ENCODE measurements at regions not wholly inside any gene's neighbourhood (a gene's known extent, or its start where the extent isn't known, plus 50 kb on each side); places are given as distances from the start of the nearest gene placed in this dataset.

GRCh38 chr10:120788771-120789170, 62.4 kb upstream of the WDR11 start:
- no peak for FAIRE-seq
- H3K36me3 ChIP-seq (ENCODE audit: control insufficient read depth in 2 of 3, insufficient read depth in 3 of 3, low read length in 3 of 3): no peaks in the 10 kb centered on the region
- DNase-seq: no peak
- no peak overlapping the region for H3K4me3 ChIP-seq (ENCODE audit: low read length in 3 of 3)
- no peak overlapping the region for H3K9ac ChIP-seq (ENCODE audit: low read length in 3 of 3)
- intact Hi-C loops (cut with DNase I): no loop called here
- H3K9me3 ChIP-seq (ENCODE audit: control insufficient read depth in 2 of 3, insufficient read depth in 1 of 3, low read length in 3 of 3): no peaks in the 10 kb centered on the region
- TF ChIP-seq CTCF (IDR thresholded peaks at IDR 0.05; ENCODE audit: borderline replicate concordance, extremely low read depth, insufficient read depth): no peak
- H3K27ac ChIP-seq (ENCODE audit: low read depth in 2 of 2, low read length in 2 of 2): no peak overlapping the region
- H3K27me3 ChIP-seq (ENCODE audit: control insufficient read depth, insufficient read depth, low read length): no peaks in the 10 kb centered on the region
- no peaks in the 10 kb centered on the region for H3K4me1 ChIP-seq (ENCODE audit: control insufficient read depth in 2 of 3, insufficient read depth in 2 of 3, low read depth in 1 of 3, low read length in 3 of 3)

DNA sequence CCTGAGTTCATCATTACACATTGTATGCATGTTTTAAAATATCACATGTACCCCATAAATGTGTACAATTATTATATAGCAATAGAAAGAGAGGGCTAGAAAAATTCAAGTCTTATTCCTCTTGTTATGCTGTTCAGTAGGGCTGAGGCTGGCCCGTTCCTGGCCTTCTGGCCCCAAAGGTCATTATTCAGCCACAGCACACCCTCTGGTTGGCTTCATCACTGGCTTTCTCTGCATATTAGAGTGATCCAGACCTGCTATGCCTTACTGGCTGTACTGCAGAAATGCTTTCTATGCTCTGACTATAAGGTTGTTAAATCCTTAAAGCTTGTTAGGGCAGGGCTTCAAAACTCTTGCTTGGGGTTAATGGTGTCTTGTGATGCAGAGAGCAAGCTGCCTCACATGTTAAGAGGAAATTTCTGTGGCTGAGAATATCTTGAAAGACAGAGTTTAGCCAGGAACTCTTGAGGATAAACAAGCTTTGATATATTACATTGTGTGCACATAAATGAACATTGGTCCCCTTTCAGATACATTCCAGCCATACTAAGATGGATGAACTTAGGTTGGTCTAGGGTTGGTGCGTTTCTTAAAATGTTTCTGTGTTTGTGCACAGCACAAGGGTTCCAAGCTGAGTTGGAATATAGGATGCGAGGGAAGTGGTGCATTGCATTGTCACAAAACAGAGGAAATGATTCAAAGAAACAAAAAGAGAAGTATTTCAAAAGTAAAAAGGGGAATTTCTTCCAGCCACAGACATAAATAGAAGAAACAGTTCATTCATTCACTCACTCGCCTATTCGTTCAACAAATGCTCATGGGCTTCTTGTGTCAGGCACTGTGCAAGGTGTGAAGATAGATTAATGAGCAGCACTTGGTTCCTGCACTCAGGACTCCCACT, 61.6 kb upstream of the WDR11 start:
- FAIRE-seq: no peak
- no peaks in the 10 kb centered on the region for H3K36me3 ChIP-seq (ENCODE audit: control insufficient read depth in 2 of 3, insufficient read depth in 3 of 3, low read length in 3 of 3)

GRCh38 chr10:120791316-120791715, 59.8 kb upstream of the WDR11 start:
- Histone ChIP-seq H3K27ac (ENCODE audit: low read depth in 2 of 2, low read length in 2 of 2) (no peak overlapping the region), H3K36me3 (ENCODE audit: control insufficient read depth in 2 of 3, insufficient read depth in 3 of 3, low read length in 3 of 3) (no peaks in the 10 kb centered on the region), H3K27me3 (ENCODE audit: control insufficient read depth, insufficient read depth, low read length) (no peaks in the 10 kb centered on the region), H3K4me3 (ENCODE audit: low read length in 3 of 3) (no peak overlapping the region), H3K9me3 (ENCODE audit: control insufficient read depth in 2 of 3, insufficient read depth in 1 of 3, low read length in 3 of 3) (no peaks in the 10 kb centered on the region), H3K4me1 (ENCODE audit: control insufficient read depth in 2 of 3, insufficient read depth in 2 of 3, low read depth in 1 of 3, low read length in 3 of 3) (no peaks in the 10 kb centered on the region), H3K9ac (ENCODE audit: low read length in 3 of 3) (no peak overlapping the region)
- DNase-seq (no peak), FAIRE-seq (no peak)
- TF ChIP-seq CTCF (IDR thresholded peaks at IDR 0.05; ENCODE audit: borderline replicate concordance, extremely low read depth, insufficient read depth): no peak
- intact Hi-C loops (cut with DNase I): no loop called here

More for the DNA sequence above, 61.6 kb upstream of the WDR11 start:
- no peak for DNase-seq
- intact Hi-C loops (cut with DNase I): no loop called here
- no peak for TF ChIP-seq CTCF (IDR thresholded peaks at IDR 0.05; ENCODE audit: borderline replicate concordance, extremely low read depth, insufficient read depth)
- Histone ChIP-seq H3K4me1 (ENCODE audit: control insufficient read depth in 2 of 3, insufficient read depth in 2 of 3, low read depth in 1 of 3, low read length in 3 of 3) (no peaks in the 10 kb centered on the region), H3K9ac (ENCODE audit: low read length in 3 of 3) (no peak overlapping the region), H3K9me3 (ENCODE audit: control insufficient read depth in 2 of 3, insufficient read depth in 1 of 3, low read length in 3 of 3) (no peaks in the 10 kb centered on the region), H3K4me3 (ENCODE audit: low read length in 3 of 3) (no peak overlapping the region), H3K27me3 (ENCODE audit: control insufficient read depth, insufficient read depth, low read length) (no peaks in the 10 kb centered on the region), H3K27ac (ENCODE audit: low read depth in 2 of 2, low read length in 2 of 2) (no peak overlapping the region)
